22Rv1 (cell line): ENCODE measurements at regions not wholly inside any gene's neighbourhood (a gene's known extent, or its start where the extent isn't known, plus 50 kb on each side); places are given as distances from the start of the nearest gene placed in this dataset.

Experiments used
- ZFX ChIP-seq: fragments of 450-650 bp; IDR thresholded peaks from 2 replicates; pipeline ENCODE4 v1.6.1; 2017; ENCODE audit warnings: antibody characterized with exemption, borderline replicate concordance
- TF ChIP-seq, protein P1 (sequence below): fragments of 450-650 bp; IDR thresholded peaks from 2 replicates; pipeline ENCODE4 v1.5.1; 2017; ENCODE audit warnings: mild to moderate bottlenecking

DNA sequence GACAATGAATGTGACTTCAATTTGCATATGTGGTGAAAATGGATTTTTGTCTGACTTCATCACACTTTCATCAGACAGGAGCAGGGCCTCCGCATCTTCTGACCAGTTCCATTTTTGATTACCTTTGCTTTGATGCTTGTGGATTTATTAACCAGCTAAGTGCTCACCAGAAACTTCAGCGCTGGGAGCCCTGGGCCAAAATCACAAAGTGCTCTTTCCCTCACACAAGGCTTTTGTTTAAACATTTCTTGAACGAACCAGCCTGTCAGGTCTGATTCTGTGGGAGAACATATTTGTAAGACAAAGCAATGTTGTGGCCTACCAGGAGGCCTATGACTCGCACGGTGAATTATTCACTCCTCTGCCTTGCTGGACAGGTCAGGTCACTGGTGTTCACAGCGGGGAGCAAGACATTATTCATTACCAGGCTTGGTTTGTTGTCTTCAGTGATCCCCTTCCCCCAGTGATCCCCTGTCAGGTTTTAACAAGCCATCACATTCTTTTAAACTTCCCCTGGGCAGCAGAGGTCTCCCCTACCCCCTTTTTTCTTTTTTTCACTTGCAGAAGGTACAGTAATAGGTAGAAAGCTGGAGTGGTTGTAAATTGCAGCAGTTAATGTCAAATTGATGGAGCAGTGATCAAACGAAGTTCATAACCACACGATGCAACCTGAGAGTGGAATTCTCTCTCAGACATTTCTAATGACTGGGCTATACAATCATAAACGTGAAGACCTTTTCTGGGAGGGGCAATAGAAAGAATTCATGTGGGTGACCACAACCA, 167.5 kb upstream of the PRICKLE1 start:
- TF ChIP-seq, protein P1, sequence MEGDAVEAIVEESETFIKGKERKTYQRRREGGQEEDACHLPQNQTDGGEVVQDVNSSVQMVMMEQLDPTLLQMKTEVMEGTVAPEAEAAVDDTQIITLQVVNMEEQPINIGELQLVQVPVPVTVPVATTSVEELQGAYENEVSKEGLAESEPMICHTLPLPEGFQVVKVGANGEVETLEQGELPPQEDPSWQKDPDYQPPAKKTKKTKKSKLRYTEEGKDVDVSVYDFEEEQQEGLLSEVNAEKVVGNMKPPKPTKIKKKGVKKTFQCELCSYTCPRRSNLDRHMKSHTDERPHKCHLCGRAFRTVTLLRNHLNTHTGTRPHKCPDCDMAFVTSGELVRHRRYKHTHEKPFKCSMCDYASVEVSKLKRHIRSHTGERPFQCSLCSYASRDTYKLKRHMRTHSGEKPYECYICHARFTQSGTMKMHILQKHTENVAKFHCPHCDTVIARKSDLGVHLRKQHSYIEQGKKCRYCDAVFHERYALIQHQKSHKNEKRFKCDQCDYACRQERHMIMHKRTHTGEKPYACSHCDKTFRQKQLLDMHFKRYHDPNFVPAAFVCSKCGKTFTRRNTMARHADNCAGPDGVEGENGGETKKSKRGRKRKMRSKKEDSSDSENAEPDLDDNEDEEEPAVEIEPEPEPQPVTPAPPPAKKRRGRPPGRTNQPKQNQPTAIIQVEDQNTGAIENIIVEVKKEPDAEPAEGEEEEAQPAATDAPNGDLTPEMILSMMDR = no peak
- no peak for TF ChIP-seq ZFX
